ENCODE measurements at regions not wholly inside any gene's neighbourhood (a gene's known extent, or its start where the extent isn't known, plus 50 kb on each side); places are given as distances from the start of the nearest gene placed in this dataset.

DNA sequence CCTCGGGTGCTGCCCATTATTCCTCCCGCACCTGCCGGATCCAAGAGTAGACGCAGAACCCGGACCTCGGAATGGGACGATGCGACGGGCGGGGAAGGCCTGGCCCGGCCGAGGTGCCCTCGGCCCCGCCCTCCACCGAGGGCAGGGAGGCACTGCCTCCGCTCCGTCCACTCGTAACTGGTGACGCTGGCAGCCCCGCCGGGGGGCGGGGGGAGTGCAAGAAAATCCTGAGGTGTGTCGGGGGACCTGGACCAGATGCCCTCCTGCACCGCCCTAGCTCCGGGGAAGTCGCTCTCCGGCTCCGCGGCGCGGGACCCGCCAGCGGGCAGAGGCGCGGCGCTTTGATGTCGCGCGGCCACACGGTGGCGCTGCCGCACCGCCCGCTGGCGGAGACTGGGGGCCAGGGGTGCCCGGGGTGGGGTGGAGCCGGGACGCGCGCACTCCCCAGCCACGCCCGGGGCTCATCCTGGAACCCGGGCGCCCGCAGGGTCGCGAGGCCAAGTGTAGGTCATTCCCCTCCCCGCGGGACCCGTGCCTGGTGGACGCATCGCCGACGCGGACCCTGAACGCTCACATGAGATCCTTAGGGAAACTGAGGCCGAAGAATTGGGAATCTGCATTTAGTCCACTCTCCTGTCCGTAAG lies 202.8 kb downstream of the TTC8 start:
- FAIRE-seq (peak; percentile 49), DNase-seq (ENCODE audit: low read depth, low spot score) (peak; percentile 25)
- Histone ChIP-seq H4K20me1 (replicated peaks; ENCODE audit: control insufficient read depth, extremely low read depth, insufficient read depth, low read length) (no peaks in the 10 kb centered on the region), H3K9ac (replicated peaks; ENCODE audit: extremely low read depth, insufficient read depth, low read length) (peak overlapping the region; percentile 13), H3K79me2 (ENCODE audit: control insufficient read depth, insufficient read depth, low read length) (no peaks in the 10 kb centered on the region), H2AFZ (ENCODE audit: low read depth, low read length) (peak overlapping the region; percentile 93), H3K27ac (ENCODE audit: insufficient read depth, low read depth, low read length) (no peak overlapping the region), H3K4me1 (ENCODE audit: control insufficient read depth, extremely low read depth, insufficient read depth, low read length) (peaks cover 9% of the 10 kb centered on the region), H3K4me2 (ENCODE audit: insufficient read depth, low read length) (peak overlapping the region; percentile 84), H3K27me3 (ENCODE audit: control insufficient read depth in 2 of 2, insufficient read depth in 2 of 2, low read length in 2 of 2) (peaks cover 25 to 39% of the 10 kb centered on the region in 2 experiments), H3K9me3 (replicated peaks; ENCODE audit: control insufficient read depth, insufficient read depth, low read length) (no peaks in the 10 kb centered on the region), H3K4me3 (replicated peaks in 1 of 3; ENCODE audit: insufficient read depth in 1 of 3, low read depth in 1 of 3, low read length in 3 of 3) (peak overlapping the region; percentile 40 to 65 (median 56)), H3K9me1 (replicated peaks; ENCODE audit: control insufficient read depth, extremely low read depth, insufficient read depth, low read length) (no peaks in the 10 kb centered on the region), H3K36me3 (ENCODE audit: control insufficient read depth in 2 of 2, extremely low read depth in 1 of 2, insufficient read depth in 2 of 2, low read length in 2 of 2) (no peaks in the 10 kb centered on the region)
- TF ChIP-seq, protein P1, sequence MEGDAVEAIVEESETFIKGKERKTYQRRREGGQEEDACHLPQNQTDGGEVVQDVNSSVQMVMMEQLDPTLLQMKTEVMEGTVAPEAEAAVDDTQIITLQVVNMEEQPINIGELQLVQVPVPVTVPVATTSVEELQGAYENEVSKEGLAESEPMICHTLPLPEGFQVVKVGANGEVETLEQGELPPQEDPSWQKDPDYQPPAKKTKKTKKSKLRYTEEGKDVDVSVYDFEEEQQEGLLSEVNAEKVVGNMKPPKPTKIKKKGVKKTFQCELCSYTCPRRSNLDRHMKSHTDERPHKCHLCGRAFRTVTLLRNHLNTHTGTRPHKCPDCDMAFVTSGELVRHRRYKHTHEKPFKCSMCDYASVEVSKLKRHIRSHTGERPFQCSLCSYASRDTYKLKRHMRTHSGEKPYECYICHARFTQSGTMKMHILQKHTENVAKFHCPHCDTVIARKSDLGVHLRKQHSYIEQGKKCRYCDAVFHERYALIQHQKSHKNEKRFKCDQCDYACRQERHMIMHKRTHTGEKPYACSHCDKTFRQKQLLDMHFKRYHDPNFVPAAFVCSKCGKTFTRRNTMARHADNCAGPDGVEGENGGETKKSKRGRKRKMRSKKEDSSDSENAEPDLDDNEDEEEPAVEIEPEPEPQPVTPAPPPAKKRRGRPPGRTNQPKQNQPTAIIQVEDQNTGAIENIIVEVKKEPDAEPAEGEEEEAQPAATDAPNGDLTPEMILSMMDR (IDR thresholded peaks at IDR 0.05; ENCODE audit: extremely low read depth in 1 of 2, insufficient read depth in 1 of 2, low read depth in 1 of 2, low read length in 2 of 2), result peak; percentile 74 to 88
- no peak for TF ChIP-seq MYC (IDR thresholded peaks at IDR 0.05; ENCODE audit: low read depth, low read length)
- POLR2A ChIA-PET, result no interaction called here
- dilution Hi-C loops (cut with MboI; ENCODE audit: extremely low pct_ligation_motif_present, low sequenced_read_pairs), result no loop called here
- BruUV-seq (replicated peaks), result no TSS peak
- intact Hi-C loops (cut with micrococcal nuclease), result loop anchor here (1.0 to 10.0 kb wide), 7 partner anchors 360 to 1208 kb away; partner anchors contain the start of genes EFCAB11, FOXN3 and PTPN21
- CTCF ChIA-PET, result interaction anchor here (0.6 to 5.9 kb wide), 39 partner anchors 12 to 1208 kb away, joined by 3 to 48 read pairs (median 4); partner anchors contain the start of genes TDP1 and TTC8

DNA sequence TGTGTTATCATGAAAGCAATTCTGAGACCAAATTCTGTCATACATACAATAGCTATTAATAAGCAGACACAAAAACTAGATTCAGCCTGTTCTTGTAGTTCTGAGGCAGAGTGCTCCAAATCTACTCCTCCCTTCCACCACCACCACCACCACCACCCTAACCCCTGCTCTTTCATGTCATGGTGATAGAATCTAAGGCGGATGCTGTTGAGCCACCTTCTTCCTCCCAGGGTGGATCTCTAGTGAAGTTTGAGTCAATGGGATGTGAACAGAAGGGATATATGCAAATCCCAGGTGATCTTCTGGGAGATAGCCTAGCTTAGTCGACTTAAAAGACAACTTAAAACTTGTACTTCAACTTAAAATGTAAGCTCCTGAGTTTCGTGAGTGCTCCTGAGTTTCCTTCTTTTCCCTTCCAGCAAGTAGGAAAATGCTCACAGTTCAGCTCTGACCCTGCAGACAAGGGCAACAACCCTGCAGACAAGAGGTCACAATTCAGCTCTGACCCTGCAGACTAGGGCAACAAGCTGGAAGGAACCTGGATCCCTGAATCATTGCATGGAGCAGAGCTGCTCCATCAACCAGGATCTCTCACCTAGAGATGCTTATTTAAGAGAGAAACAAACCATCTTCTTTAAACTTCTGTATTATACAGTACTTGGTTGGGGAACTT lies 204.1 kb downstream of the TTC8 start:
- Histone ChIP-seq H3K36me3 (ENCODE audit: control insufficient read depth in 2 of 2, extremely low read depth in 1 of 2, insufficient read depth in 2 of 2, low read length in 2 of 2) (no peaks in the 10 kb centered on the region), H3K4me1 (ENCODE audit: control insufficient read depth, extremely low read depth, insufficient read depth, low read length) (peaks cover 9% of the 10 kb centered on the region), H3K4me2 (ENCODE audit: insufficient read depth, low read length) (no peak overlapping the region), H3K79me2 (ENCODE audit: control insufficient read depth, insufficient read depth, low read length) (no peaks in the 10 kb centered on the region), H3K27me3 (ENCODE audit: control insufficient read depth in 2 of 2, insufficient read depth in 2 of 2, low read length in 2 of 2) (peaks cover 25 to 36% of the 10 kb centered on the region in 2 experiments), H3K9ac (replicated peaks; ENCODE audit: extremely low read depth, insufficient read depth, low read length) (no peak overlapping the region), H3K27ac (ENCODE audit: insufficient read depth, low read depth, low read length) (no peak overlapping the region), H3K9me1 (replicated peaks; ENCODE audit: control insufficient read depth, extremely low read depth, insufficient read depth, low read length) (no peaks in the 10 kb centered on the region), H3K4me3 (replicated peaks in 1 of 3; ENCODE audit: insufficient read depth in 1 of 3, low read depth in 1 of 3, low read length in 3 of 3) (no peak overlapping the region), H4K20me1 (replicated peaks; ENCODE audit: control insufficient read depth, extremely low read depth, insufficient read depth, low read length) (no peaks in the 10 kb centered on the region), H3K9me3 (replicated peaks; ENCODE audit: control insufficient read depth, insufficient read depth, low read length) (no peaks in the 10 kb centered on the region), H2AFZ (ENCODE audit: low read depth, low read length) (no peak overlapping the region)
- dilution Hi-C loops (cut with MboI; ENCODE audit: extremely low pct_ligation_motif_present, low sequenced_read_pairs), result no loop called here
- TF ChIP-seq, protein P2, sequence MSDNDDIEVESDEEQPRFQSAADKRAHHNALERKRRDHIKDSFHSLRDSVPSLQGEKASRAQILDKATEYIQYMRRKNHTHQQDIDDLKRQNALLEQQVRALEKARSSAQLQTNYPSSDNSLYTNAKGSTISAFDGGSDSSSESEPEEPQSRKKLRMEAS (IDR thresholded peaks at IDR 0.05; ENCODE audit: insufficient read depth, insufficient read length), result no peak
- no peak for TF ChIP-seq FOS (IDR thresholded peaks at IDR 0.05; ENCODE audit: borderline replicate concordance, insufficient read depth, low read length)
- ChIA-PET CTCF (interaction anchor here (1.0 to 5.9 kb wide), 8 partner anchors 13 to 1207 kb away, joined by 3 to 48 read pairs (median 15); no protein-coding TSS in a partner anchor), POLR2A (interaction anchor here (0.7 kb wide), 1 partner anchor 38 kb away, joined by 3 read pairs; no protein-coding TSS in a partner anchor)
- DNase-seq (ENCODE audit: low read depth, low spot score) (no peak), FAIRE-seq (no peak)
- BruUV-seq (replicated peaks), result no TSS peak
- intact Hi-C loops (cut with micrococcal nuclease), result loop anchor here (5.0 to 10.0 kb wide), 3 partner anchors 389 to 739 kb away; partner anchors contain the start of genes FOXN3 and PTPN21

Data from endothelial cell of umbilical vein (primary cell).